GM12874 (cell line): ENCODE measurements at regions not wholly inside any gene's neighbourhood (a gene's known extent, or its start where the extent isn't known, plus 50 kb on each side); places are given as distances from the start of the nearest gene placed in this dataset.

ENCODE experiments used
- CTCF ChIP-seq: IDR thresholded peaks from 2 replicates; pipeline ENCODE4 v1.5.1; 2011; ENCODE audit warnings: low read depth, mild to moderate bottlenecking, control low read depth, low read length, moderate library complexity; ENCODE audit not compliant: insufficient read depth

DNA sequence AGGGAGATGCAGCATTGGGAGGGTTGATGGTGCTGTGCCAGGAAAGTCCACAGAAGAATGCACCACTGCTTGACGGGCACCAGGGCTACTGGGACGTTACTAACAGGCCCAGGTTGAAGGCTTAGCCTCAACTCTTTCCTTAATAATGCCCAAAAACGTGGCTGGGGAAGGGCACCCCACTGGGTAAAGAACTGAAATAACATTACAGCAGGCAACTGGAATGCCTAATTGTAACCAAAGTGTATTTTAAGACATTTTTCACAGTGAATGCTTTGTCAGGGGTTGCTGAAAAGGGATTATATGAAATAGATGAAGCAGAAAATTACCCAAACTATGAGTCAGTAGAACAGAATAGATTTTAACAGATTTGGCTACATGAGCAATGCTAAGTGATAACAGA lies 191.3 kb downstream of the CMPK2 start:
- TF ChIP-seq CTCF = no peak

GRCh38 chr2:6675791-6676190 lies 189.9 kb downstream of the CMPK2 start:
- no peak for TF ChIP-seq CTCF

- no peak for TF ChIP-seq CTCF
These were observed 189.5 kb downstream of the CMPK2 start for GRCh38 chr2:6676241-6676640.

DNA sequence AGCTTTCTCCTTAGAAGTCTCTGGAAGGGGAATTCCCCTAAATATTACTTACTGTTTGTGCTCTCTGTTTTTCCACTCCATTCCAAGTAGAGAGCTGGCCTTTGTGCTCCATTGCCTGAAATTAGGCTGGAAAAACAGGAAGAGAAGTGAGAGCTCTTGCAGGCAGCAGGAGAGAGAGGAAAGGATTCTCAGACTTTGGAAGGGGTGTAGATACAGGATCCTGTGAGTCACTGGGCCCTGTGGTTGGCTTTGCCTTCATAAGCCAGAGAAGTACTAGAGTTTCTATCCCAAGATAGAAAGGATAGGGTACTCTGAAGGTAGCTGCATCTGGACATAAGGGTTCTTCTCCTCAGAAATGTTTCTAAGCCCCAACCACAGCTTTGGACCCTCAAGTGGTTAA lies 188.9 kb downstream of the CMPK2 start:
- TF ChIP-seq CTCF = no peak

- no peak for TF ChIP-seq CTCF
These were observed 186.2 kb downstream of the CMPK2 start for GRCh38 chr2:6679471-6679870.

DNA sequence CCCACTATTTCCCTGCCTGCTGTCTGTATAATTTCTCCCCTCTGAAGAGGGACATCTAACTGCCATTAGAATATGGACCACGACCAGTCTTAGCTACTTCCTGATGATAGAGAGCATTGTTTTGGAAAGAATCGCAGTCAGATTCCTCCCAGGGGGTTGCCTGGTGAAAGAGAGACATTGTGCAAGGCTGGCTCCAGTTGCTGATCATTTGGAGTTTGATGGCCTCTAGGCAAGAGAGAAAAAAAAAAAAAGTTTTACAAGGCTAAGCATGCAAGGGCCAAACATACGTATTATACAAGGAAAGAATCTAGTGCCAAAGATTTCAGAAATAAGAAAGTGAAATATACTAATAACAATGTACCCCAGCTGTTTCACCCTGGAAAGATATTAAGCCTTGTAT lies 182.2 kb downstream of the CMPK2 start:
- no peak for TF ChIP-seq CTCF

GRCh38 chr2:6685447-6685846 lies 180.3 kb downstream of the CMPK2 start:
- no peak for TF ChIP-seq CTCF

GRCh38 chr2:6692056-6692455 lies 173.7 kb downstream of the CMPK2 start:
- TF ChIP-seq CTCF = no peak
